Choroid plexus epithelial cell (primary cell): ENCODE measurements at regions not wholly inside any gene's neighbourhood (a gene's known extent, or its start where the extent isn't known, plus 50 kb on each side); places are given as distances from the start of the nearest gene placed in this dataset.
A peak's percentile ranks its signal among the peaks of the same experiment; 100 is the strongest.

Experiments
- DNase-seq: peaks from one replicate; pipeline ENCODE4 v3.0.0-alpha.2; 2010; ENCODE audit warnings: low read depth
- H3K4me3 ChIP-seq: 2 replicates; pipeline ENCODE4 v1.5.1; 2011; ENCODE audit warnings: low read depth, mild to moderate bottlenecking, control low read depth, low read length, moderate library complexity
- TF ChIP-seq, protein P1 (sequence below): conservative IDR thresholded peaks from 2 replicates; pipeline ENCODE4 v1.5.1; 2011; ENCODE audit warnings: low read depth, mild to moderate bottlenecking, control low read depth, inconsistent platforms, low read length, moderate library complexity

DNA sequence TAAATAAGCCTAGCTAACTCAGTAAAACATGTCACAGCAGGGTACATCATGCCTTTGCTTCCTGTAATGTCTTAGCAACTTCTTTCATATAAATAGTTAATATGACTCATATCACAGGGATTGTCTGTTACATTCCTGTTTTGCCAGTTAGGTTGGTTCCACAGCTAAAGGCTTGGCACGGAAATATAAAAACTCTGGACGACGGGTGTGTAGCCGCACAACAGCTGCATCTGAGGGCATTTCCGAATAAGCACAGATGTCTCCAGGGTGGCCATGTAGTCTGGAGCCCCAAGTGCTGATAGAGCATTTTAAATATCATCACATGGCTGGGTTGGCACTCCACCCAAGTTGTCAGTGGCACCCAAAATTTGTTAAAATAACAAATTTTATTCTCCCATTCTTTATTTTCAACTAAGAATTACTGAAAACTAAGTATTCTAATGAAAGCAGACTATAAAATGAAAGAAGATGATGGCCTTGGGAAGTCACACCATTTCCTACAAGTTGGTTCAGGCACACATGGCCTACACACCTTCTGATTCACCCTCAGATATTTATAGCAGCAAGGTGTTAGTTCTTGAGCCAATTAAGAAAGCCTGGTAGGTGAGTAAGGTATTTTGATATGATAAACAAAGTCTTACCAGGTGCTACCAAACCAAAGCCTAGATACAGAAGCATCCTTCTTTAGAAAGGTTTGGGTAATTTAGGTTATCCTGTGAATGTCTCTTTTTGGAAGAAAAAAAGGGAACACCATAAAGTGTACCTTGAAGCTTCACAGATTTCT is 61.8 kb upstream of the STK17B start:
- DNase-seq = peak; percentile 81
- TF ChIP-seq, protein P1, sequence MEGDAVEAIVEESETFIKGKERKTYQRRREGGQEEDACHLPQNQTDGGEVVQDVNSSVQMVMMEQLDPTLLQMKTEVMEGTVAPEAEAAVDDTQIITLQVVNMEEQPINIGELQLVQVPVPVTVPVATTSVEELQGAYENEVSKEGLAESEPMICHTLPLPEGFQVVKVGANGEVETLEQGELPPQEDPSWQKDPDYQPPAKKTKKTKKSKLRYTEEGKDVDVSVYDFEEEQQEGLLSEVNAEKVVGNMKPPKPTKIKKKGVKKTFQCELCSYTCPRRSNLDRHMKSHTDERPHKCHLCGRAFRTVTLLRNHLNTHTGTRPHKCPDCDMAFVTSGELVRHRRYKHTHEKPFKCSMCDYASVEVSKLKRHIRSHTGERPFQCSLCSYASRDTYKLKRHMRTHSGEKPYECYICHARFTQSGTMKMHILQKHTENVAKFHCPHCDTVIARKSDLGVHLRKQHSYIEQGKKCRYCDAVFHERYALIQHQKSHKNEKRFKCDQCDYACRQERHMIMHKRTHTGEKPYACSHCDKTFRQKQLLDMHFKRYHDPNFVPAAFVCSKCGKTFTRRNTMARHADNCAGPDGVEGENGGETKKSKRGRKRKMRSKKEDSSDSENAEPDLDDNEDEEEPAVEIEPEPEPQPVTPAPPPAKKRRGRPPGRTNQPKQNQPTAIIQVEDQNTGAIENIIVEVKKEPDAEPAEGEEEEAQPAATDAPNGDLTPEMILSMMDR = no peak
- no peak overlapping the region for H3K4me3 ChIP-seq

DNA sequence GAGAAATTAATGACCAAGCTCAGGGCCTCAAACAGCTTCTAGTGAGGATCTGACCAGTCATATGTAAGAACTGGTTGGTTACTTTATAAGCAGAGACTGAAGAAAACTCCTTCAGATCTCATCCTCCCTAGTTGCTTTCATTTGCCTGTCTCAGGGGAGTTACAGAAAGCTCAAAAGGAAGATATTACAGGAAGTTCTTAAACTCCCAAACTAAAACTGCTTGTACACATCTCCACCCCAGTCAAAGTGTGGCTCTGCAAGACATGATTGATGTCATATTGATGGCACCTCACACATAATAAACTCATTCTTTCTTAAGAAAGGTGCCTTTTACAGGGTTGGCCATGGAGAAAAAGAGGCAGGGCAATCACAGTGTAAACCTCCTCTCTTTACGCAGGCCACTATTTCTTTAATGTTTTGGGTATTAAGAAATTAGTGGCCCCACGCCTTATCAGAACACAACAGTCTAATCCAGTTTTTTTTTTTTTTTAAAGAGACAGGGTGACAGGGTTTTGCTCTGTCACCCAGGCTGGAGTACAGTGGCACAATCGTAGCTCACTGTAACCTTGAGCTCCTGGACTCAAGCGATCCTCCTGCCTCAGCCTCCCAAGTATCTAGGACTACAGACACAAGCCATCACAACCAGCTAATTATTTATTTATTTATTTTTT is 62.6 kb upstream of the STK17B start:
- DNase-seq = peak; percentile 60
- H3K4me3 ChIP-seq = no peak overlapping the region
- TF ChIP-seq, protein P1 = no peak

DNA sequence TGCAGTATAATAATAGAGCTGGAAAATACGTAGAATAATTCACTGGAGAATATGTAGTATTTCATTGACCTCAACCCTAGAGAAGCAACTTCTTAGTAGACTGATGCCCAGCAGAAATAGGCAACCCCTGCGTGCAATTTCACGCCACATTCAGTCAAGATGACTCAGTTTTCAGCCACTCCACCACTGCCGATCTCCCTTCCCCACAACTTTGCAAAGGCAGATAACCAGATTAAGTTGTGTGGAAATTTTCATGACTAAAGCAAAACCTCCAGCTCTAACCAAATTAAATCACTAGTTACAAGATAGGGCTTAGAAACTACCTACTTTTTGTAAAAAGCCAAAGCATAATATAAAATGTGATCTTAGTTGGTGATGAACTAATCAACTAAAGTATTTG is 63.3 kb upstream of the STK17B start:
- DNase-seq = peak; percentile 82
- TF ChIP-seq, protein P1 = no peak
- no peak overlapping the region for H3K4me3 ChIP-seq

DNA sequence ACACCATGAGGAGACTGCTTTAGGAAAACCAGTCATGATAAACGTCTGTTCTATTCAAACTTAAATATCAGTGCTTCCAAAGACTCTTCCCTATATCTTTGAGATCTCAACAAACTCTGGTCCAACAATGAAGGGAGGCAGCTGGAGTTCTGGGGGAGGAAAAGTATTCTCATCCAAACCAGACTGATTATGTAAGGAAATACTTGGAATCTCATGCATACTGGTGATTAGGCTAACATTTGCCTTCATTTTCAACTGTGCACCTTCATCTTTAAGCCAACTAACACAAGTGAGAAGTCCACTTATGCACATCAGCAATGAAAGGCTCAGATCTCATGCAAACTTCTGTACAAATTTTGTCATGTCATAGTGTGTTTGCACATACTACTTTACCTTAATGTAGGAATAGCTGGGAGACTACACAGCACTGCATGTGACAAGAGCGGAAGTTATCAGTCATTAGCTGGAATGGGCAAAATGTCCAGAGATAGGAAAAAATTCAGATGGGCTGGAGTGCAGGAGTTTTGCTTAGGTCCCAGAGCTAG is 67.5 kb upstream of the STK17B start:
- H3K4me3 ChIP-seq = no peak overlapping the region
- no peak for DNase-seq
- TF ChIP-seq, protein P1 = no peak

DNA sequence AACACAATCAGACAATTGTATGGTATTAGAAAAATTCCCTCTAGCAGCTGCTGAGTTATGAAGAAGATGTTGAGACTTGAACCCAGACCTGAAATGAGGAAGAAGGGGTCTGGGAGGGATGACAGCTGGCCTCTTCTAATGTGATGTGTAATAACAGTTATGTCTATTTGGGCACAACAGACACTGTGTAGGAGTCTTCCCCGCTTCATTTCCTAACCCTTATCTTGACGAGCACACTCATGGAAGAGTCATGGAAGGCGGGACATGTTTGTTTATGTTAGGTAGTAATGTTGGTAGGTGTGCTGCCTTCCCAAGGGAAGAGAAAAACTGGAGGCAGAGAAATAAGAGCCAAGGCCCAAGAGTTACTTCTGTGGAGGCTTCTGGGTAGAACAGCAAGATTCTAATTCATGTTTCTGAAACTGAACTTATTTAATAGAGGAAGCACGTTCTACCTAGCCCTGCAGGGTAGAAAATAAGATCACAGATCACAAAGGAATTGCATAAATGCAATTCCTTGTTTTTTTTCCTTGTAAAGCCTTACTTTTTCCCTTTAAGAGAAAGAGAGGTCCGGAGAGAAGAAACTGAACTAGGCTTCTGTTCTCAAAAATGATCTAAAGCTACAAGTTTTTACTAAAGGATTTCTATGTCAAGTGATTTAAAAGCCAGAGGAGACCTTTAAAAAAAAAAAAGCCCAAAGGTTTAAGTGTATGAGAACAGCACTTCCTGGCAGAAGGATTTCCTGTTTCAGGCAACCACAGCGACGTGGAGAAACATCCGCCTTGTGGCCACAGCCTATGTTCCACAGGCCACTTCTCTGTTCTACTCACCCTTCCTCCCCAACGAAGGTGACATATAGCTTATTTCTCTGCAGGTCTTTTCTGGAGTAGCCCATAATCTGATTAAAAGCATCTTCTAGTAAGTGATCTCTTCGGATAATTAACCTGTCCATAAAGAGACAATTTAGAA is 68.5 kb upstream of the STK17B start:
- H3K4me3 ChIP-seq = no peak overlapping the region
- TF ChIP-seq, protein P1 = peak; percentile 39
- peak; percentile 87 for DNase-seq

DNA sequence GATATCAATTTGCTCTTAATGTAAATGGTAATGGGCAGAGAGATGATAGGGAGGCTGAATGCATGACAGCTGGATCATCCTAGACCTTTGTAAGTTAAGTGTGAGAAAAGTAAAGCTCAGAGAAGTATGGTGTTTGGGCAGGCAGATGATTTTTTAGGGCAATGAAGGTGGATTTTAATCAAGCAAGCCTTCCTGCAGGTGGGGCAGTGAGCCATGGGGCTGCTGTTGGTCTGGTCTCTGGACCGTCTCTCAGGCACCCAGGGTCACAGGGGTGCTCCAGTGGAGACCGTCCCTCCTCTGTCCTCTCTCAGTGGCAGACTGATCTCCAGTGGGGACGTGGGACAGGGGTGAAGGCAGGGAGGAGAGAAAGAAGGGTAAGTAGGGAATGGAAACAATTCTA is 69.8 kb upstream of the STK17B start:
- DNase-seq = no peak
- TF ChIP-seq, protein P1 = no peak
- H3K4me3 ChIP-seq = no peak overlapping the region
